HFFc6 (cell line): ENCODE measurements at regions not wholly inside any gene's neighbourhood (a gene's known extent, or its start where the extent isn't known, plus 50 kb on each side); places are given as distances from the start of the nearest gene placed in this dataset.

Experiments used
- DNase-seq: peaks from one replicate; pipeline ENCODE4 v3.0.0-alpha.2; 2018
- H3K27ac Mint-ChIP-seq: 2 replicates; pipeline ENCODE4 v1.8.0; 2020; ENCODE audit warnings: mild to moderate bottlenecking, mixed read lengths
- H3K27me3 Mint-ChIP-seq: 2 replicates; pipeline ENCODE4 v1.8.0; 2021; ENCODE audit warnings: mild to moderate bottlenecking, moderate library complexity, mixed read lengths; ENCODE audit not compliant: insufficient read depth
- H3K36me3 Mint-ChIP-seq: 2 replicates; pipeline ENCODE4 v1.8.0; 2021; ENCODE audit warnings: low read depth, mixed read lengths
- H3K4me1 Mint-ChIP-seq: 2 replicates; pipeline ENCODE4 v1.8.0; 2020; ENCODE audit warnings: low read depth, mixed read lengths
- H3K4me3 Mint-ChIP-seq: 2 replicates; pipeline ENCODE4 v1.8.0; 2020; ENCODE audit warnings: mild to moderate bottlenecking, moderate library complexity, mixed read lengths
- H3K9me3 Mint-ChIP-seq: 2 replicates; pipeline ENCODE4 v1.8.0; 2020; ENCODE audit warnings: mild to moderate bottlenecking, mixed read lengths
- TF ChIP-seq, protein P1 (sequence below): fragments of 200-600 bp; sonication (generic); IDR thresholded peaks from 2 replicates; pipeline ENCODE4 v1.5.0; 2021; ENCODE audit warnings: antibody characterized with exemption, mild to moderate bottlenecking

DNA sequence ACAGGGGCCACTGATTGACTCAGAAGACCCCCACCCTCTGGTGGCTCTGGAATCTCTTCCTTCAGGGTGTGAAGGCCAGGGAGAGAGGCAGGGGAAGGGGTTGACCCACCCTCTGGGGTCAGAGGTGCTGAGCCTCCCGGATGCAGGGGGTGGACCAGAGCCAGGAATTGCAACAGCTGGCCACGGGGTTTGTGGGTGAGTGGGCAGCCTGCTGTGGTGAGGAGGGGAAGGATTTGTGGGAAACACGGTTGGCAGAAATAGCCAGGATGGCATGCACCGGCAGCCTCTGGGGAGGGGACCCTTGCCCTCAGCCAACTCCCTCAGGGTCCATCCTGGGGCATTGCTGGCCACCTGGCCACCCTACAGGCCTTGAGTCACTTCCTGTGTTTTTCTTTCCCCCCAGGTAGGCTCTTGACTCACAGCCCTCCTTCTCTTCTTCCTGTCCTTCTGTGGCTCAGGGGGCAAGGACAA is 92.8 kb downstream of the MRPL14 start:
- Mint-ChIP-seq H3K4me3 (no peak overlapping the region; the same call in 1 of the 2 replicates), H3K27me3 (no peaks in the 10 kb centered on the region; the same call in 1 of the 2 replicates), H3K36me3 (no peaks in the 10 kb centered on the region), H3K4me1 (peaks cover 40% of the 10 kb centered on the region), H3K9me3 (no peaks in the 10 kb centered on the region), H3K27ac (peak overlapping the region; percentile 42; the same call in 1 of the 2 replicates)
- no peak for DNase-seq
- TF ChIP-seq, protein P1, sequence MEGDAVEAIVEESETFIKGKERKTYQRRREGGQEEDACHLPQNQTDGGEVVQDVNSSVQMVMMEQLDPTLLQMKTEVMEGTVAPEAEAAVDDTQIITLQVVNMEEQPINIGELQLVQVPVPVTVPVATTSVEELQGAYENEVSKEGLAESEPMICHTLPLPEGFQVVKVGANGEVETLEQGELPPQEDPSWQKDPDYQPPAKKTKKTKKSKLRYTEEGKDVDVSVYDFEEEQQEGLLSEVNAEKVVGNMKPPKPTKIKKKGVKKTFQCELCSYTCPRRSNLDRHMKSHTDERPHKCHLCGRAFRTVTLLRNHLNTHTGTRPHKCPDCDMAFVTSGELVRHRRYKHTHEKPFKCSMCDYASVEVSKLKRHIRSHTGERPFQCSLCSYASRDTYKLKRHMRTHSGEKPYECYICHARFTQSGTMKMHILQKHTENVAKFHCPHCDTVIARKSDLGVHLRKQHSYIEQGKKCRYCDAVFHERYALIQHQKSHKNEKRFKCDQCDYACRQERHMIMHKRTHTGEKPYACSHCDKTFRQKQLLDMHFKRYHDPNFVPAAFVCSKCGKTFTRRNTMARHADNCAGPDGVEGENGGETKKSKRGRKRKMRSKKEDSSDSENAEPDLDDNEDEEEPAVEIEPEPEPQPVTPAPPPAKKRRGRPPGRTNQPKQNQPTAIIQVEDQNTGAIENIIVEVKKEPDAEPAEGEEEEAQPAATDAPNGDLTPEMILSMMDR: no peak

- DNase-seq: no peak
- H3K27ac Mint-ChIP-seq: no peak overlapping the region
- H3K36me3 Mint-ChIP-seq: no peaks in the 10 kb centered on the region
- H3K4me3 Mint-ChIP-seq: no peak overlapping the region
- no peaks in the 10 kb centered on the region for H3K9me3 Mint-ChIP-seq
- no peaks in the 10 kb centered on the region; the same call in 1 of the 2 replicates for H3K27me3 Mint-ChIP-seq
- TF ChIP-seq, protein P1: no peak
- H3K4me1 Mint-ChIP-seq: peaks cover 42% of the 10 kb centered on the region
Observed at GRCh38 chr6:44030812-44031454, 96.3 kb downstream of the MRPL14 start.

DNA sequence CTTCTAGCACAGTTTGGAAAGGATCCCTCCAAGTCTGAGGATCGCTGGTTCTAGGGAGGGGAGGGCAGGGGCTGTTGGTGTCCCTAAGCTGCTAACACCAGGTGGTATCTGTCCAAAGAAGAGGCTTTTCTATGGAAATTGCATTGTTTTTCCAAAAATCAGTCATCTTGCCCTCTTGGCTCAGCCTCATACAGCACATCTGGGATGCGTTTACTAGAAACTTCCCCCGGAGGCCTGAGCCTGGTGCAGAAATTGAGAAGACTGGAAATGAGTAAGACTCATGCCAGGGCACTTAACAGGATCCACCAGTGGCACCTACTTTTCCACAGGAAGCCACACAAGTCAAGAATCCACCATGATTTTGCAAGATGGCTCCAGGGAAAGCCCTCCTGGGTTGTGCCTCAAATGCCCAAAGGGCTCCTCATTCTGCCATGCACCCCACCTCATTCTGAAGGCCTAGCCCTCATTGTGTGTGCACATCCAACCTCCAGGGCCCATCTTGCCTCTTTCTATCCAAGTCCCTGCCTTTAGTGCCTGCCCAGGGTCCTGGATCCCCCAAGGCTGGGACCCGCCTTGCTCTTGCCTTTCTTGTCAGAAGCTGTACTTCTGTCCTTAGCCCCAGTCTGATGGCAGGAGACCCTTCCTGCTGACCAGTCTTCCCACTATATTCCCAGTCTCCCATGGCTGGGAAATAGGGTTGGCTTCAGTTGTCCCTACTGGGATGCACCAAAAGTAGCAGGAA is 97.6 kb downstream of the MRPL14 start:
- peak overlapping the region; percentile 11; the same call in 1 of the 2 replicates for H3K27ac Mint-ChIP-seq
- H3K9me3 Mint-ChIP-seq: no peaks in the 10 kb centered on the region
- no peaks in the 10 kb centered on the region for H3K36me3 Mint-ChIP-seq
- no peaks in the 10 kb centered on the region for H3K27me3 Mint-ChIP-seq
- H3K4me1 Mint-ChIP-seq: peaks cover 40% of the 10 kb centered on the region
- TF ChIP-seq, protein P1: no peak
- H3K4me3 Mint-ChIP-seq: no peak overlapping the region
- peak; percentile 43 for DNase-seq

GRCh38 chr6:44028789-44029310 is 98.4 kb downstream of the MRPL14 start:
- Mint-ChIP-seq H3K4me1 (peaks cover 34% of the 10 kb centered on the region), H3K36me3 (no peaks in the 10 kb centered on the region), H3K27ac (0 out of 2 replicates have a peak overlapping the region, but pooled peaks have one; percentile 11), H3K27me3 (no peaks in the 10 kb centered on the region), H3K9me3 (no peaks in the 10 kb centered on the region), H3K4me3 (no peak overlapping the region)
- DNase-seq: no peak
- TF ChIP-seq, protein P1: peak; percentile 56

GRCh38 chr6:44025226-44025625 is 102.0 kb downstream of the MRPL14 start:
- no peaks in the 10 kb centered on the region for H3K9me3 Mint-ChIP-seq
- TF ChIP-seq, protein P1: no peak

More at GRCh38 chr6:44025226-44025625, 102.0 kb downstream of the MRPL14 start:
- no peak overlapping the region for H3K27ac Mint-ChIP-seq
- no peaks in the 10 kb centered on the region; the same call in none of the 2 replicates for H3K27me3 Mint-ChIP-seq
- peaks cover 57% of the 10 kb centered on the region for H3K4me1 Mint-ChIP-seq
- no peak for DNase-seq
- no peak overlapping the region for H3K4me3 Mint-ChIP-seq
- H3K36me3 Mint-ChIP-seq: no peaks in the 10 kb centered on the region
